Neural cell (in vitro differentiated cells): ENCODE measurements at regions not wholly inside any gene's neighbourhood (a gene's known extent, or its start where the extent isn't known, plus 50 kb on each side); places are given as distances from the start of the nearest gene placed in this dataset.

Experiments used
- H2AFZ ChIP-seq: fragments of 200-600, 300-800 bp; sonication (generic), shearing (Covaris generic); 2 replicates; pipeline ENCODE4 v1.6.0; 2014; ENCODE audit warnings: low read depth, mild to moderate bottlenecking, antibody characterized with exemption, low read length, moderate library complexity
- H3F3A ChIP-seq: fragments of 200-600 bp; shearing (Covaris generic); 2 replicates; pipeline ENCODE4 v1.6.1; 2016; ENCODE audit warnings: mild to moderate bottlenecking, moderate library complexity, mixed read lengths, antibody characterized with exemption, low read length; ENCODE audit not compliant: insufficient read depth, poor library complexity, severe bottlenecking
- H3K27ac ChIP-seq: fragments of 200-600, 300-800 bp; sonication (generic), shearing (Covaris generic); 2 replicates; pipeline ENCODE4 v1.5.1; 2014; ENCODE audit warnings: mild to moderate bottlenecking, low read length, moderate library complexity
- H3K27me3 ChIP-seq: fragments of 300-800, 200-600 bp; sonication (generic), shearing (Covaris generic); 2 replicates; pipeline ENCODE4 v1.6.0; 2014; ENCODE audit warnings: mild to moderate bottlenecking, low read depth, low read length, moderate library complexity; ENCODE audit not compliant: insufficient read depth
- H3K36me3 ChIP-seq: fragments of 300-800, 200-600 bp; sonication (generic), shearing (Covaris generic); 2 replicates; pipeline ENCODE4 v1.5.1; 2014; ENCODE audit warnings: mild to moderate bottlenecking, antibody characterized with exemption, low read length, moderate library complexity; ENCODE audit not compliant: insufficient read depth
- H3K4me2 ChIP-seq: fragments of 300-800, 200-600 bp; sonication (generic), shearing (Covaris generic); 2 replicates; pipeline ENCODE4 v1.6.0; 2014; ENCODE audit warnings: mild to moderate bottlenecking, low read length
- H3K4me3 ChIP-seq: fragments of 300-800, 200-600 bp; sonication (generic), shearing (Covaris generic); 2 replicates; pipeline ENCODE4 v1.5.1; 2014; ENCODE audit warnings: mild to moderate bottlenecking, low read length, moderate library complexity
- H3K79me2 ChIP-seq: fragments of 200-600 bp; shearing (Covaris generic); replicated peaks from 2 replicates; pipeline ENCODE4 v1.6.0; 2014; ENCODE audit warnings: mild to moderate bottlenecking, low read length, moderate library complexity; ENCODE audit not compliant: insufficient read depth
- H3K9ac ChIP-seq: fragments of 300-800, 200-600 bp; sonication (generic), shearing (Covaris generic); 2 replicates; pipeline ENCODE4 v1.6.1; 2016; ENCODE audit warnings: mild to moderate bottlenecking, low read length, mixed read lengths
- H3K9me2 ChIP-seq: fragments of 200-600 bp; shearing (Covaris generic); 2 replicates; pipeline ENCODE4 v1.6.1; 2016; ENCODE audit warnings: mild to moderate bottlenecking, low read length, mixed read lengths; ENCODE audit not compliant: insufficient read depth
- H3K9me3 ChIP-seq: fragments of 200-600, 300-800 bp; sonication (generic), shearing (Covaris generic); 2 replicates; pipeline ENCODE4 v1.6.1; 2016; ENCODE audit warnings: mild to moderate bottlenecking, mixed run types, low read length, moderate library complexity, mixed read lengths
- H4K20me1 ChIP-seq: fragments of 200-600 bp; shearing (Covaris generic); 2 replicates; pipeline ENCODE4 v1.6.1; 2016; ENCODE audit warnings: mild to moderate bottlenecking, mixed run types; ENCODE audit not compliant: insufficient read depth
- CTCF ChIP-seq: fragments of 450-650 bp; IDR thresholded peaks from 2 replicates; pipeline ENCODE4 v1.5.1; 2014; ENCODE audit warnings: antibody characterized with exemption, mild to moderate bottlenecking, moderate library complexity; ENCODE audit not compliant: poor library complexity, severe bottlenecking
- EP300 ChIP-seq: fragments of 450-650 bp; conservative IDR thresholded peaks from 2 replicates; pipeline ENCODE4 v1.6.1; 2014; ENCODE audit warnings: antibody characterized with exemption, mild to moderate bottlenecking, moderate library complexity; ENCODE audit not compliant: poor library complexity, severe bottlenecking
- EZH2 ChIP-seq: fragments of 200-600, 300-800 bp; shearing (Covaris generic), sonication (generic); IDR thresholded peaks from 2 replicates; pipeline ENCODE4 v1.6.1; 2014; ENCODE audit warnings: antibody characterized with exemption, low read length, borderline replicate concordance, mild to moderate bottlenecking; ENCODE audit not compliant: insufficient read depth, poor library complexity, severe bottlenecking
- MXI1 ChIP-seq: fragments of 450-650 bp; conservative IDR thresholded peaks from 2 replicates; pipeline ENCODE4 v1.6.1; 2014; ENCODE audit warnings: antibody characterized with exemption, mild to moderate bottlenecking; ENCODE audit not compliant: poor library complexity, severe bottlenecking
- POLR2AphosphoS5 ChIP-seq: IDR thresholded peaks from 2 replicates; pipeline ENCODE4 v1.6.1; 2012
- RAD21 ChIP-seq: fragments of 450-650 bp; conservative IDR thresholded peaks from 2 replicates; pipeline ENCODE4 v1.6.1; 2014; ENCODE audit warnings: antibody characterized with exemption, mild to moderate bottlenecking, moderate library complexity
- REST ChIP-seq: IDR thresholded peaks from 2 replicates; pipeline ENCODE4 v1.6.1; 2012; ENCODE audit warnings: borderline replicate concordance
- SMC3 ChIP-seq: fragments of 450-650 bp; conservative IDR thresholded peaks from 2 replicates; pipeline ENCODE4 v1.6.1; 2014; ENCODE audit warnings: antibody characterized with exemption, mild to moderate bottlenecking, moderate library complexity; ENCODE audit not compliant: poor library complexity
- TAF1 ChIP-seq: IDR thresholded peaks from 2 replicates; pipeline ENCODE4 v1.6.1; 2012; ENCODE audit warnings: low read depth

- H2AFZ ChIP-seq = no peak overlapping the region
- H3K79me2 ChIP-seq = no peaks in the 10 kb centered on the region
- H3K27me3 ChIP-seq = no peaks in the 10 kb centered on the region
- H4K20me1 ChIP-seq = no peaks in the 10 kb centered on the region
- H3K9me3 ChIP-seq = no peaks in the 10 kb centered on the region
- H3K27ac ChIP-seq = no peak overlapping the region
- H3K9me2 ChIP-seq = no peaks in the 10 kb centered on the region
- no peak overlapping the region for H3K9ac ChIP-seq
- H3K36me3 ChIP-seq = no peaks in the 10 kb centered on the region
- H3K4me2 ChIP-seq = no peak overlapping the region
- no peaks in the 10 kb centered on the region for H3F3A ChIP-seq
- no peak overlapping the region for H3K4me3 ChIP-seq
- TF ChIP-seq SMC3 = no peak
- TF ChIP-seq POLR2AphosphoS5 = no peak
- TF ChIP-seq TAF1 = no peak
- no peak for TF ChIP-seq CTCF
- TF ChIP-seq EP300 = no peak
- TF ChIP-seq REST = no peak
- no peak for TF ChIP-seq MXI1
- TF ChIP-seq RAD21 = no peak
- no peak for TF ChIP-seq EZH2
These were observed 1007.0 kb upstream of the NUDT12 start for GRCh38 chr5:104569621-104570020.

- Histone ChIP-seq H3K36me3 (no peaks in the 10 kb centered on the region), H3K79me2 (no peaks in the 10 kb centered on the region), H4K20me1 (no peaks in the 10 kb centered on the region), H3F3A (no peaks in the 10 kb centered on the region), H3K4me2 (no peak overlapping the region), H2AFZ (no peak overlapping the region), H3K9me3 (no peaks in the 10 kb centered on the region), H3K9ac (no peak overlapping the region), H3K27ac (no peak overlapping the region), H3K9me2 (no peaks in the 10 kb centered on the region), H3K4me3 (no peak overlapping the region), H3K27me3 (no peaks in the 10 kb centered on the region)
- TF ChIP-seq EZH2 (no peak), SMC3 (no peak), TAF1 (no peak), POLR2AphosphoS5 (no peak), RAD21 (no peak), CTCF (no peak), EP300 (no peak), MXI1 (no peak), REST (no peak)
These were observed 1001.9 kb upstream of the NUDT12 start for GRCh38 chr5:104564530-104564929.
